ENCODE measurements at regions not wholly inside any gene's neighbourhood (a gene's known extent, or its start where the extent isn't known, plus 50 kb on each side); places are given as distances from the start of the nearest gene placed in this dataset.

DNA sequence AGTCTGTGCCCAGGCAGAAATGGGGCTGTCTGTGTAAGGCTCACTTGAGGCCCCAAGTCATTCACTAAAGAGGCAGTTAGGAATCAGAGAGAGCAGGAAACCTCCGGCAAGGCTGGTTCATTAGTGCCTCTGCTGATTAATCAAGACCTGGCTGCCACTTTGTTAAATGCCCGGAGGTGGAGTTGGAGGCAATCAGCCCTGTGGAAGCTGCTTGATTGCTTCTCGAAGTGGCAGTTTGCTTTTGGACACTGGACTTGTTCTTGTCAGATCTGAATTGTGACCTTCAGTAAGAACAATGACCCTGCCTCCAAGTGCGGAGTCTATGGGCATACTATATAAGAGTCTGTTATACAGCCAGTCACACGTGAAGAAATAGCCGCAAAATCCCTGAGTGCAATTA, 183.9 kb upstream of the LINC00305 start:
- TF ChIP-seq POLR2A (IDR thresholded peaks at IDR 0.05; ENCODE audit: low read length) = no peak
- no peak for TF ChIP-seq GATA1 (IDR thresholded peaks at IDR 0.05; ENCODE audit: low read depth, low read length)
